T47D (cell line): ENCODE measurements at regions not wholly inside any gene's neighbourhood (a gene's known extent, or its start where the extent isn't known, plus 50 kb on each side); places are given as distances from the start of the nearest gene placed in this dataset.
A peak's percentile ranks its signal among the peaks of the same experiment; 100 is the strongest.

Experiments
- DNase-seq, 2 experiments: peaks; one replicate each; pipeline versions ENCODE4 v3.0.0 to v3.0.0-alpha.2; 2011 to 2012; ENCODE audit warnings: low read depth in 1 of 2, low spot score in 1 of 2
- JUND ChIP-seq: IDR thresholded peaks from 2 replicates; pipeline ENCODE4 v1.6.1; 2012; ENCODE audit warnings: low read depth
- in situ Hi-C: cut with HindIII; loops from 2 replicates; pipeline ENCODE4 v1.10.0; 2016; ENCODE audit warnings: low sequenced_read_pairs, low pct_unique_long_range_greater_than_20kb

- in situ Hi-C loops = no loop called here
- no peak for TF ChIP-seq JUND
These were observed 701.0 kb downstream of the NR2F1-AS1 start for GRCh38 chr5:92879806-92880543.

DNA sequence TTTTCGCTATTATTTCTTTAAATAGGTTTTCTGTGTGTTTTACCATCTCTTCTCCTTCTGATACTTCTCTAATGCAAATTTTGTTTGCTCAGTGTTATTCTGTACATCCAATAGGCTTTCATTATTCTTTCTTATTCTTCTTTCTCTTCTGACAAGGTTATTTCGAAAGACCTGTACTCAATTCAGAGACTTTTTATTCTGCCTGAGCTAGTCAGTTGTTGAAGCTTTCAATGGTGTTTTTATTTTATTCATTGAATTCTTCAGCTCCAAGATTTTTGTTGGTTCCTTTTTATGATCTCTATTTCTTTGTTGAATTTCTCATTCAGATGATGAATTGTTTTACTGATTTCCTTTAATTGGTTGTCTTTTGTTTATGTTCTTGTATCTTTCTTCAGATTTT lies 706.2 kb downstream of the NR2F1-AS1 start:
- DNase-seq = no peak
- TF ChIP-seq JUND = no peak
- in situ Hi-C loops = no loop called here

More at GRCh38 chr5:92879806-92880543, 701.0 kb downstream of the NR2F1-AS1 start:
- DNase-seq = no peak

GRCh38 chr5:92868442-92868841 lies 712.6 kb downstream of the NR2F1-AS1 start:
- no peak for DNase-seq
- TF ChIP-seq JUND = no peak
- in situ Hi-C loops = no loop called here

GRCh38 chr5:92864591-92864990 lies 716.4 kb downstream of the NR2F1-AS1 start:
- in situ Hi-C loops = no loop called here
- TF ChIP-seq JUND = no peak
- DNase-seq = no peak

DNA sequence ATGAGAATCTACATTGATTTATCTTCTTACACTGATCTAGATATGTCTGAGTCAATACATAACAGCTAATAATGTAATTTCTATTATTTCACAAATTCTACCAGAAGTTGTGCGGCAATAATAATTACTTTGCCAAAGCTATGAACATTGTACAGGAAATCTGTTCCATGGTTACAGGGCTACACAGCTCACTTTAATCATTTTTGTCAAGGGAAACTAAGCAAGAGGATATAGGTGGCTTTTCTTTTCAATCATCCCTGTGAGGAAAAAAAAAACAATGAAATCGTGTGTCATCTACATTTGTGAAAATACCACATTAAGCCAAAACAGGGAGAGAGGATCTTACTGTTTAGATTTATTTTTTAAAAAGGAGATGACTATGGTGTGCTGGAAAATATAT lies 717.4 kb downstream of the NR2F1-AS1 start:
- TF ChIP-seq JUND = no peak
- no peak for DNase-seq
- in situ Hi-C loops = no loop called here

GRCh38 chr5:92861531-92862285 lies 719.3 kb downstream of the NR2F1-AS1 start:
- DNase-seq = no peak
- TF ChIP-seq JUND = no peak
- in situ Hi-C loops = no loop called here

GRCh38 chr5:92860061-92860460 lies 721.0 kb downstream of the NR2F1-AS1 start:
- DNase-seq = no peak
- TF ChIP-seq JUND = no peak
- in situ Hi-C loops = no loop called here

DNA sequence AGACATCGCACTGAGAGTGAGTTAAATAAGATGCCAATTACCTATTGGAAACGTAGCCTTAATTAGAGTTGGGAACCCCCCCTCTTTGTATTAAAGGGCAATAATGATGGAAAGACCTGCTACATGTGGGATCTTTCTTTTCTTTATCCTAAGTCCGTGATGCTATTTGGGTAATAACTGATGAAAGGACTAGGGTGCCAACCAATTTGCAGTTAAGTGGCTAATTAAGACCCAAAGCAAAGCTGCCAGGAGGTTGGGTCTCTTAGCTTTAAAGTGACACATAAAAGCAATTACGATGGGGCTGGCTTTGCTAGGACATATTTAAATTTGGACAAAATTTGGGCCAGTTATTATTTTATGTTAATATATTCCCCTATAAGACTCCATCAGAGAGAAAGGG lies 728.8 kb downstream of the NR2F1-AS1 start:
- DNase-seq = no peak
- no peak for TF ChIP-seq JUND
- in situ Hi-C loops = no loop called here

- no peak for DNase-seq
- in situ Hi-C loops = no loop called here
- TF ChIP-seq JUND = no peak
These were observed 730.1 kb downstream of the NR2F1-AS1 start for GRCh38 chr5:92850886-92851285.

DNA sequence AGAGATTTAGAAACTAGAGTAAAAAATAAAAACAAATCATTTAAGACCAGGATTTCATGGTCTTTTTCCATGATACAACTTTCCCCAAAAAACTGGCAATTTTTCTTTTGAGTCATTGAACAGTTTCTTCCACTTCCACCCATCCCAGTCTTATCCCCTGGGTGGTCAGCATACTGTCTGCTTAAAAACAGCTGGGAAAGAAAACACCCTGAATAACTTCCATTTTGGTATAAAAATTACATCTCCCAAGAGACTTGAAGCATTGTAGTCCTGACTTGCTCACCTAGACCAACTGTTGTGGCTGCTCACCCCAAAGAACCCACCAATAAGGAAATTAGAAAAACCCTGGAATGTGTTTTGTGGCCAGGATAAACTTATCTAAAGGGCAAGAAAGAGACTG lies 731.3 kb downstream of the NR2F1-AS1 start:
- no peak for DNase-seq
- in situ Hi-C loops = no loop called here
- no peak for TF ChIP-seq JUND

DNA sequence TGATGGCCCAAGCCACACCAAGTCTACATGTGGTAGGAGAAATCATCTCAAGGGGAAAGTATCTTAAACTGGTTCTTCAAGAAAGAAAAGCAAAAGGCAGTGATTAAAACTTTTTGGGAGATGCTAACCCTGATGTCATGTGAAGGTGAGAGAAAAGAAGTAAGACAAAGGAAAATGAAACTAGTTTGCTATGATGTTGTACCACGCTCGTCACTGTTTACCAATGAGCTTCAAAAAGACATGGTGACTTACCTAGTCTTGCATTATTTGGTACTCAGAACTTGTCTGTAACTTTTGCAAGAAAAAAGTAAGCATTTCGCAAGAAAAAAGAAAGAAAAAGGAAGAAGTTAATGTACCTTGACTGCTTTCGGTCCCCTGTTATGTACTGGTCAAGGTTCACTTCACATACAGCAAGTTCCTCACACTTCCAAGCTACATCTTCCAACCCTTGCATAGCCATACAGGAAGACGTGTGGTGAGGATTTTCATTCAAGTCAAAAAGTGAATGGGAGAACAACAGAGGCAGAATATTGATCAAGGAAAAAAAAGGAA lies 739.3 kb downstream of the NR2F1-AS1 start:
- DNase-seq = no peak
- in situ Hi-C loops = no loop called here
- no peak for TF ChIP-seq JUND

DNA sequence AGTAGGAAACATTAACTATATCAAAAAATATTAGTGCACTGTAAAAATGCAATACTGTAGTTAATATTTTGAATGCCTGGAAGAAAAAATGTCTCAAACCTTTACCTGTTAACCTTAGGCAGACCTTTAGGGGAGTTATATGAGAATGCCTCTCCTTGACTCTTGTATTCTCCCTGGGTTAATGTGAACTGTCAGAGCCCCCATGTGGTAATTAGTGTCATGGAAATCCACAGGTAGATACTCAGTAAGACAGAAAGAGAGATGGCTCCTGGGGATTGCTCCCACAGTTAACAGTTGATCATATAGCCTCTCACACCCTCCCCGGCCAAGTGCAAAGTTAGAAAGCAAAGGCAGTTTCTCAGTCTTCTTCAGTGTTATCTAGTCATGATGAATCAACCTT lies 742.8 kb downstream of the NR2F1-AS1 start:
- TF ChIP-seq JUND = no peak
- DNase-seq = peak; percentile 27 to 77

More for the DNA sequence above, 742.8 kb downstream of the NR2F1-AS1 start:
- in situ Hi-C loops = no loop called here
